ENCODE measurements at regions not wholly inside any gene's neighbourhood (a gene's known extent, or its start where the extent isn't known, plus 50 kb on each side); places are given as distances from the start of the nearest gene placed in this dataset.
A peak's percentile ranks its signal among the peaks of the same experiment; 100 is the strongest.

GRCh38 chr2:195538937-195539336 lies 118.1 kb upstream of the SLC39A10 start:
- Histone ChIP-seq H3K27me3 (replicated peaks in 2 of 5; ENCODE audit: control insufficient read depth in 4 of 5, insufficient read depth in 5 of 5, low read length in 4 of 5) (no peaks in the 10 kb centered on the region), H3K9me3 (ENCODE audit: control extremely low read depth in 1 of 5, control insufficient read depth in 4 of 5, insufficient read depth in 2 of 5, low read depth in 1 of 5, low read length in 4 of 5) (peaks cover 0 to 2% (median 0%) of the 10 kb centered on the region in 5 experiments), H3K4me1 (ENCODE audit: control extremely low read depth in 1 of 4, control insufficient read depth in 4 of 4, insufficient read depth in 4 of 4, low read length in 3 of 4) (peaks cover 14 to 60% (median 30%) of the 10 kb centered on the region in 4 experiments), H3K27ac (ENCODE audit: insufficient read depth in 1 of 2, low read depth in 1 of 2, low read length in 2 of 2, poor library complexity in 1 of 2, severe bottlenecking in 2 of 2) (no peak overlapping the region), H3K4me3 (ENCODE audit: control insufficient read depth in 1 of 7, extremely low read depth in 1 of 7, insufficient read depth in 4 of 7, low read depth in 2 of 7, low read length in 6 of 7) (no peak overlapping the region), H3K36me3 (ENCODE audit: control insufficient read depth in 4 of 4, insufficient read depth in 4 of 4, low read length in 3 of 4) (no peaks in the 10 kb centered on the region)
- CTCF ChIA-PET, result interaction anchor here (0.8 to 1.1 kb wide), 2 partner anchors 121 to 584 kb away, joined by 4 read pairs; no protein-coding TSS in a partner anchor
- POLR2A ChIA-PET, result no interaction called here
- 95% methylated on average over 2 of the region's 2 CpGs for WGBS (ENCODE audit: insufficient coverage)
- DNase-seq, result no peak

- WGBS (ENCODE audit: insufficient coverage), result no CpG with 5 or more reads among the region's 3 CpGs
- Histone ChIP-seq H3K36me3 (ENCODE audit: control insufficient read depth in 4 of 4, insufficient read depth in 4 of 4, low read length in 3 of 4) (no peaks in the 10 kb centered on the region), H3K4me1 (ENCODE audit: control extremely low read depth in 1 of 4, control insufficient read depth in 4 of 4, insufficient read depth in 4 of 4, low read length in 3 of 4) (peaks cover 11 to 58% (median 29%) of the 10 kb centered on the region in 4 experiments), H3K9me3 (ENCODE audit: control extremely low read depth in 1 of 5, control insufficient read depth in 4 of 5, insufficient read depth in 2 of 5, low read depth in 1 of 5, low read length in 4 of 5) (peaks cover 0 to 2% (median 0%) of the 10 kb centered on the region in 5 experiments), H3K27ac (ENCODE audit: insufficient read depth in 1 of 2, low read depth in 1 of 2, low read length in 2 of 2, poor library complexity in 1 of 2, severe bottlenecking in 2 of 2) (no peak overlapping the region), H3K4me3 (ENCODE audit: control insufficient read depth in 1 of 7, extremely low read depth in 1 of 7, insufficient read depth in 4 of 7, low read depth in 2 of 7, low read length in 6 of 7) (peak overlapping the region in 1 of 7 experiments; percentile 36), H3K27me3 (replicated peaks in 2 of 5; ENCODE audit: control insufficient read depth in 4 of 5, insufficient read depth in 5 of 5, low read length in 4 of 5) (no peaks in the 10 kb centered on the region)
- ChIA-PET CTCF (interaction anchor here (0.8 to 1.2 kb wide), 3 partner anchors 8 to 122 kb away, joined by 3 to 4 read pairs (median 3); no protein-coding TSS in a partner anchor), POLR2A (no interaction called here)
- DNase-seq, result no peak
Measured at GRCh38 chr2:195537811-195538210, 119.2 kb upstream of the SLC39A10 start.

GRCh38 chr2:195536906-195537305 lies 120.1 kb upstream of the SLC39A10 start:
- Histone ChIP-seq H3K27me3 (replicated peaks in 2 of 5; ENCODE audit: control insufficient read depth in 4 of 5, insufficient read depth in 5 of 5, low read length in 4 of 5) (no peaks in the 10 kb centered on the region), H3K27ac (ENCODE audit: insufficient read depth in 1 of 2, low read depth in 1 of 2, low read length in 2 of 2, poor library complexity in 1 of 2, severe bottlenecking in 2 of 2) (no peak overlapping the region), H3K36me3 (ENCODE audit: control insufficient read depth in 4 of 4, insufficient read depth in 4 of 4, low read length in 3 of 4) (no peaks in the 10 kb centered on the region), H3K4me1 (ENCODE audit: control extremely low read depth in 1 of 4, control insufficient read depth in 4 of 4, insufficient read depth in 4 of 4, low read length in 3 of 4) (peaks cover 11 to 58% (median 34%) of the 10 kb centered on the region in 4 experiments), H3K9me3 (ENCODE audit: control extremely low read depth in 1 of 5, control insufficient read depth in 4 of 5, insufficient read depth in 2 of 5, low read depth in 1 of 5, low read length in 4 of 5) (peaks cover 0 to 2% (median 0%) of the 10 kb centered on the region in 5 experiments), H3K4me3 (ENCODE audit: control insufficient read depth in 1 of 7, extremely low read depth in 1 of 7, insufficient read depth in 4 of 7, low read depth in 2 of 7, low read length in 6 of 7) (no peak overlapping the region)
- POLR2A ChIA-PET, result no interaction called here
- CTCF ChIA-PET, result no interaction called here
- peak in 1 of 3 donors; percentile 24 for DNase-seq
- WGBS (ENCODE audit: insufficient coverage), result 71% methylated on average over 1 of the region's 2 CpGs

- Histone ChIP-seq H3K36me3 (ENCODE audit: control insufficient read depth in 4 of 4, insufficient read depth in 4 of 4, low read length in 3 of 4) (no peaks in the 10 kb centered on the region), H3K4me1 (ENCODE audit: control extremely low read depth in 1 of 4, control insufficient read depth in 4 of 4, insufficient read depth in 4 of 4, low read length in 3 of 4) (peaks cover 11 to 58% (median 34%) of the 10 kb centered on the region in 4 experiments), H3K27ac (ENCODE audit: insufficient read depth in 1 of 2, low read depth in 1 of 2, low read length in 2 of 2, poor library complexity in 1 of 2, severe bottlenecking in 2 of 2) (peak overlapping the region in 1 of 2 experiments; percentile 28), H3K9me3 (ENCODE audit: control extremely low read depth in 1 of 5, control insufficient read depth in 4 of 5, insufficient read depth in 2 of 5, low read depth in 1 of 5, low read length in 4 of 5) (peaks cover 0 to 2% (median 0%) of the 10 kb centered on the region in 5 experiments), H3K27me3 (replicated peaks in 2 of 5; ENCODE audit: control insufficient read depth in 4 of 5, insufficient read depth in 5 of 5, low read length in 4 of 5) (no peaks in the 10 kb centered on the region), H3K4me3 (ENCODE audit: control insufficient read depth in 1 of 7, extremely low read depth in 1 of 7, insufficient read depth in 4 of 7, low read depth in 2 of 7, low read length in 6 of 7) (peak overlapping the region in 1 of 7 experiments; percentile 1)
- POLR2A ChIA-PET, result no interaction called here
- 100% methylated on average over 3 of the region's 7 CpGs for WGBS (ENCODE audit: insufficient coverage)
- DNase-seq, result peak; percentile 80 to 96 (median 93)
- CTCF ChIA-PET, result interaction anchor here (1.6 kb wide), 1 partner anchor 18 kb away, joined by 3 read pairs; no protein-coding TSS in a partner anchor
Measured at GRCh38 chr2:195535911-195536522, 121.0 kb upstream of the SLC39A10 start.

GRCh38 chr2:195534971-195535370 lies 122.1 kb upstream of the SLC39A10 start:
- H3K27me3 ChIP-seq (replicated peaks in 2 of 5; ENCODE audit: control insufficient read depth in 4 of 5, insufficient read depth in 5 of 5, low read length in 4 of 5), result no peaks in the 10 kb centered on the region
- ChIA-PET CTCF (interaction anchor here (0.9 to 2.0 kb wide), 5 partner anchors 17 to 125 kb away, joined by 3 to 5 read pairs (median 3); no protein-coding TSS in a partner anchor), POLR2A (interaction anchor here (0.6 kb wide), 1 partner anchor 102 kb away, joined by 3 read pairs; no protein-coding TSS in a partner anchor)
- H3K4me3 ChIP-seq (ENCODE audit: control insufficient read depth in 1 of 7, extremely low read depth in 1 of 7, insufficient read depth in 4 of 7, low read depth in 2 of 7, low read length in 6 of 7), result no peak overlapping the region
- no peaks in the 10 kb centered on the region for H3K36me3 ChIP-seq (ENCODE audit: control insufficient read depth in 4 of 4, insufficient read depth in 4 of 4, low read length in 3 of 4)
- no CpG with 5 or more reads among the region's 1 CpG for WGBS (ENCODE audit: insufficient coverage)
- no peak overlapping the region for H3K27ac ChIP-seq (ENCODE audit: insufficient read depth in 1 of 2, low read depth in 1 of 2, low read length in 2 of 2, poor library complexity in 1 of 2, severe bottlenecking in 2 of 2)
- H3K9me3 ChIP-seq (ENCODE audit: control extremely low read depth in 1 of 5, control insufficient read depth in 4 of 5, insufficient read depth in 2 of 5, low read depth in 1 of 5, low read length in 4 of 5), result no peaks in the 10 kb centered on the region
- H3K4me1 ChIP-seq (ENCODE audit: control extremely low read depth in 1 of 4, control insufficient read depth in 4 of 4, insufficient read depth in 4 of 4, low read length in 3 of 4), result peaks cover 11 to 58% (median 34%) of the 10 kb centered on the region in 4 experiments
- no peak for DNase-seq

- Histone ChIP-seq H3K9me3 (ENCODE audit: control extremely low read depth in 1 of 5, control insufficient read depth in 4 of 5, insufficient read depth in 2 of 5, low read depth in 1 of 5, low read length in 4 of 5) (no peaks in the 10 kb centered on the region), H3K27me3 (replicated peaks in 2 of 5; ENCODE audit: control insufficient read depth in 4 of 5, insufficient read depth in 5 of 5, low read length in 4 of 5) (no peaks in the 10 kb centered on the region), H3K36me3 (ENCODE audit: control insufficient read depth in 4 of 4, insufficient read depth in 4 of 4, low read length in 3 of 4) (no peaks in the 10 kb centered on the region), H3K27ac (ENCODE audit: insufficient read depth in 1 of 2, low read depth in 1 of 2, low read length in 2 of 2, poor library complexity in 1 of 2, severe bottlenecking in 2 of 2) (no peak overlapping the region), H3K4me3 (ENCODE audit: control insufficient read depth in 1 of 7, extremely low read depth in 1 of 7, insufficient read depth in 4 of 7, low read depth in 2 of 7, low read length in 6 of 7) (peak overlapping the region in 1 of 7 experiments; percentile 50), H3K4me1 (ENCODE audit: control extremely low read depth in 1 of 4, control insufficient read depth in 4 of 4, insufficient read depth in 4 of 4, low read length in 3 of 4) (peaks cover 11 to 58% (median 34%) of the 10 kb centered on the region in 4 experiments)
- WGBS (ENCODE audit: insufficient coverage), result 88% methylated on average over 7 of the region's 8 CpGs
- peak in 2 of 3 donors; percentile 44 to 71 for DNase-seq
- CTCF ChIA-PET, result interaction anchor here (0.5 to 2.0 kb wide), 7 partner anchors 13 to 126 kb away, joined by 3 to 5 read pairs (median 3); no protein-coding TSS in a partner anchor
- POLR2A ChIA-PET, result interaction anchor here (0.6 kb wide), 1 partner anchor 103 kb away, joined by 3 read pairs; no protein-coding TSS in a partner anchor
Measured at GRCh38 chr2:195533771-195534642, 123.0 kb upstream of the SLC39A10 start.

Data from common myeloid progenitor, CD34-positive (primary cell).